ENCODE measurements at regions not wholly inside any gene's neighbourhood (a gene's known extent, or its start where the extent isn't known, plus 50 kb on each side); places are given as distances from the start of the nearest gene placed in this dataset.
"Not testable (repeated sequence)": the region's sequence is repeated elsewhere in the genome, so short reads cannot be mapped to it uniquely, and the experiment has no call there.

- DNase-seq = no peak
Observed at GRCh38 chr4:124936427-124936826, 223.9 kb upstream of the ANKRD50 start.

- no peak for DNase-seq
Observed at GRCh38 chr4:124934916-124935315, 222.4 kb upstream of the ANKRD50 start.

GRCh38 chr4:124933521-124933920, 221.0 kb upstream of the ANKRD50 start:
- DNase-seq = no peak

- no peak for DNase-seq
Observed at GRCh38 chr4:124932447-124932846, 219.9 kb upstream of the ANKRD50 start.

GRCh38 chr4:124931050-124931449, 218.5 kb upstream of the ANKRD50 start:
- no peak for DNase-seq

- DNase-seq = not testable (repeated sequence)
Observed at GRCh38 chr4:124922748-124923147, 210.2 kb upstream of the ANKRD50 start.

GRCh38 chr4:124918559-124919122, 206.1 kb upstream of the ANKRD50 start:
- no peak for DNase-seq

- no peak for DNase-seq
Observed at GRCh38 chr4:124915073-124915472, 202.5 kb upstream of the ANKRD50 start.

- DNase-seq = no peak
Observed at GRCh38 chr4:124913237-124913636, 200.7 kb upstream of the ANKRD50 start.

- DNase-seq = no peak
Observed at GRCh38 chr4:124910327-124910726, 197.8 kb upstream of the ANKRD50 start.

GRCh38 chr4:124907881-124908280, 195.3 kb upstream of the ANKRD50 start:
- no peak for DNase-seq

- DNase-seq = no peak
Observed at GRCh38 chr4:124905441-124905840, 192.9 kb upstream of the ANKRD50 start.

- no peak for DNase-seq
Observed at GRCh38 chr4:124904723-124905388, 192.3 kb upstream of the ANKRD50 start.

- peak; percentile 5 for DNase-seq
Observed at GRCh38 chr4:124903995-124904722, 191.6 kb upstream of the ANKRD50 start.

- no peak for DNase-seq
Observed at GRCh38 chr4:124902001-124902515, 189.5 kb upstream of the ANKRD50 start.

GRCh38 chr4:124899997-124900396, 187.5 kb upstream of the ANKRD50 start:
- DNase-seq = no peak

- DNase-seq = no peak
Observed at GRCh38 chr4:124890522-124890921, 178.0 kb upstream of the ANKRD50 start.

GRCh38 chr4:124887739-124888138, 175.2 kb upstream of the ANKRD50 start:
- no peak for DNase-seq

- no peak for DNase-seq
Observed at GRCh38 chr4:124884316-124884715, 171.8 kb upstream of the ANKRD50 start.

- DNase-seq = no peak
Observed at GRCh38 chr4:124883632-124884031, 171.1 kb upstream of the ANKRD50 start.

- no peak for DNase-seq
Observed at GRCh38 chr4:124879195-124879594, 166.7 kb upstream of the ANKRD50 start.

- no peak for DNase-seq
Observed at GRCh38 chr4:124874172-124874450, 161.6 kb upstream of the ANKRD50 start.

- no peak for DNase-seq
Observed at GRCh38 chr4:124873361-124874171, 161.0 kb upstream of the ANKRD50 start.
